GM12892 (cell line): ENCODE measurements at regions not wholly inside any gene's neighbourhood (a gene's known extent, or its start where the extent isn't known, plus 50 kb on each side); places are given as distances from the start of the nearest gene placed in this dataset.

Experiments used
- DNase-seq: peaks from one replicate; pipeline ENCODE4 v3.0.0; 2011; ENCODE audit not compliant: insufficient read length
- FAIRE-seq: peaks from 2 replicates; lab custom pipeline; 2011; peaks lifted over from hg19 to GRCh38; lab: Jason Lieb, UNC
- POLR2A ChIP-seq: IDR thresholded peaks from 2 replicates; pipeline ENCODE4 v1.6.1; 2011; ENCODE audit warnings: low read depth, low read length, control low read depth
- POLR2AphosphoS5 ChIP-seq: IDR thresholded peaks from 2 replicates; pipeline ENCODE4 v1.6.1; 2011; ENCODE audit warnings: low read depth, low read length, control low read depth
- TAF1 ChIP-seq: IDR thresholded peaks from 2 replicates; pipeline ENCODE4 v1.6.1; 2011; ENCODE audit warnings: low read depth, mild to moderate bottlenecking, control low read depth, low read length, borderline replicate concordance

DNA sequence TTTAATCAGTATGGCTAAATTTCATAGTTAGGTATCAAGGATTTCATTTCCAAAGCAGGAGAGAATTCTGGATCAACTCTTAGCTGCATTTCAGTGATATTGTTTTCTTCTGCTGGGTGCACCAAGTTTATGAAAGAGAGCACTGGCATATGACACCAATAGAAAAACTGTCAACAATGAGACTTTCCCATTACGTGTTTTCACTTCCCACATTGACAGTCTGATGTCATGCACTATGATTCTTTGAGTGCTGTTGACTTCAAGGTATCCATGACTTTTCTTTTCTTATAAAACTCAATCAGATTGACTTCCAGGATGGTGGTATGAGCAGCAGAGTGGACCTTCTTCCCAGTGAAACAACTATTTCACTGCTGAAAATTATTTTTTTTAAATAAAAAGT, 476.1 kb downstream of the EDEM1 start:
- FAIRE-seq (no peak), DNase-seq (no peak)
- TF ChIP-seq POLR2A, result no peak
- TF ChIP-seq POLR2AphosphoS5, result no peak
- TF ChIP-seq TAF1, result no peak

DNA sequence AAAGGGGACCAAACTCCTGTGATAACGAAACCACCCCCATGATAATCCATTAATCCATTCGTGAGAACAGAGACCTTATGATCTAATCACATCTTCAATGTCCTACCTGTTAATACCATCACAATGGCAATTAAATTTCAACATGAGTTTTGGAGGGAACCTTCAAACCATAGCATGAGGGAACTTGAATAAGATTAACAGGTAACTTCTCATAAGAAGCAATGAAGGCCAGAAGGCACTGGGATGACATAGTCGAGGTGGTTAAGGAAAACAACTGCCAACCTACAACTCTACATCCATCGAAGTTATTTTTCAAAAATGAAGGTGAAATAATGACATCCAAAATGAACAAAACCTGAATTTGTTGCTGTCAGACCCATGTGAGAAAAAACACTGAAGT, 478.9 kb downstream of the EDEM1 start:
- TF ChIP-seq POLR2A, result no peak
- TF ChIP-seq TAF1, result no peak
- no peak for TF ChIP-seq POLR2AphosphoS5
- DNase-seq (no peak), FAIRE-seq (peak; percentile 54)

DNA sequence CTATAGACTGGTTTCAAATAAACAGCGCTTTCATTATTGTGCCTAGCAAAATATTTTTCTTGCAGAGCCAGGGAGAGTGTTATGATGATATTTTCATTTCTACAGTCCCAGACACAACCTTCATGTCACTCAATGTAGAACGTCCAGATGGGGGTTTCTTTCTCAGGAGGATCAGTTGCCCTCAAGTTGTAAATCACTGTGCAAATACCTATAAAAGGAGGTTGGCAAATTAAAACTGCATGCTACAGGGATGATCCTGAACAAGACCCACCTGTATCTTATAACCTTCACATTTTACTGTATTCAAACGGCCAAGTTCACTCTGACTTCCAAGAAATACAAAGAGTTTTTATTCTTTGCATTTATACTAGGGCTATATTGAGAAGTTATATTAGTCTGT, 486.0 kb downstream of the EDEM1 start:
- DNase-seq (no peak), FAIRE-seq (no peak)
- no peak for TF ChIP-seq TAF1

DNA sequence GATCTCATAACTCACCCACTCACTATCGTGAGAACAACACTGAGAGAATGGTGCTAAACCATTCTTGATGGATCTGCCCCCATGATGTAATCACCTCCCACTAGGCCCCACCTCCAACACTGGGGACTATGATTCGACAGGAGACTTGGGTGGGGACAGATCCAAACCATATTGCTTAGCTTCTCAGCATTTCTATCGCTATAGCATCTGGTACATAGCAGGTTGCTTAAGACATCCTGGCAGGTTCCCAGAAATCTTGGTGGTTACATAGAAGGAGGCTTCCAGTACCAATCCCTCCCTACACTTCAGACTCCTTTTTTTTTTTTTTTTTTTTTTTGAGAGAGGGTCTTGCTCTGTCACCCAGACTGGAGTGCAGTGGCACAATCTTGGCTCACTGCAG, 487.8 kb downstream of the EDEM1 start:
- TF ChIP-seq POLR2AphosphoS5 (no peak), TAF1 (no peak), POLR2A (no peak)
- DNase-seq (no peak), FAIRE-seq (peak; percentile 53)

DNA sequence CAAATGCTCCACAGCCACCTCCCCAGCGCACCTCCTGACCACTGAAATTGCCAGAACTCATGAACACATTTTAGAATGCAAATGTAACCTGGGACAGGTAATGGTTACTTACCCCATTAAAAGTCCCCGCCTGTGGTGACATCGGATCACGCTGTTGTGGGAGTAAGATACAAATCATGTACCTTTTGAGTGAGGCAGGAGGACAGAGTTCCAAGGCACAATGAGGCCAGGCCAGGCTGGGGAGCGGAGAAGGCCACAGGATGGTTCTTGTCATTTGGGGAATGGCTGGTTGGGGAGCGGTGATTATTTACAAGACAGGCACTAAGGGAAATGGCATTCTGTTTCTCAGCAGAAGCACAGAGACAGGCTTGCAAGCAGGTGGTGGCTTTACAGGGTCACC, 490.0 kb downstream of the EDEM1 start:
- FAIRE-seq (no peak), DNase-seq (no peak)
- TF ChIP-seq TAF1 (no peak), POLR2AphosphoS5 (no peak), POLR2A (no peak)

DNA sequence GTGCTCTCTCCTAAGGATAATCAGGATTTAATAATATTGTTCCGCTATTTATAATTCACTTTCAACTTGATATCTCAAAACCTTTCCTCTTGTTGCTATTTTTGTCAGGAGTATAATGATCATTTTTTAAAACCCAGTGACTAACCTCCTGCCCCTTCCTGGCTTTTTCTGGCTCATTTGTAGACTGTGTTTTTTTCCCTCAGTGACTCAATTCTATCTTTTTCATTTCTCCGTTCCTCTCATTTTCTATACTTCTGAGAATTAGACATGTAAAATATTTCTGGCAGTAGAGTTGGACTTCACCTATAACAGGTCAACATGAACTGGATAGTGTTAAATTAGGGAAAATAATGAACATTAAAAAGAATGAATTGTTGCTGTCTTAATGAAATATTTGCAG, 490.7 kb downstream of the EDEM1 start:
- TF ChIP-seq POLR2A (no peak), POLR2AphosphoS5 (no peak), TAF1 (no peak)
- DNase-seq (no peak), FAIRE-seq (peak; percentile 48)

DNA sequence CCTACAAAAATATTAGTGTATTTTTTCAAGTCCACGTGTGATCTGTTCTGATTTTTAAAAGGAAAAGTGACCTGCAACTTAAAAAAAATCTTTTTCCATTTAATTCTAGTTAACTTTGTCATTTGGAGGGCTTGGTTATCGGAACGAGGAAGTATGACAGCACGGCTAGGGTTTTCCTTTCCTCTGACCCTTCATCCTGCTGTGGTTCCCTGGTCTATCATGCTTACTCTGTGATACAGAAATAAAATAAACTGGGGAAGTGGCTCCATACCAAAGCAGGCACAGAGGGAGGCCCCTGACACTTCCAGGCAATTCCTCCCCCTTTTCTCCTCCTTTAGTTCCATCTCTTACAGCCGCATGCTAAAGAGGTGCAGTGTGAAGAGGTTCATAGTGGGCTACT, 491.3 kb downstream of the EDEM1 start:
- FAIRE-seq, result no peak
- no peak for DNase-seq
- TF ChIP-seq POLR2A, result no peak
- no peak for TF ChIP-seq TAF1
- no peak for TF ChIP-seq POLR2AphosphoS5

DNA sequence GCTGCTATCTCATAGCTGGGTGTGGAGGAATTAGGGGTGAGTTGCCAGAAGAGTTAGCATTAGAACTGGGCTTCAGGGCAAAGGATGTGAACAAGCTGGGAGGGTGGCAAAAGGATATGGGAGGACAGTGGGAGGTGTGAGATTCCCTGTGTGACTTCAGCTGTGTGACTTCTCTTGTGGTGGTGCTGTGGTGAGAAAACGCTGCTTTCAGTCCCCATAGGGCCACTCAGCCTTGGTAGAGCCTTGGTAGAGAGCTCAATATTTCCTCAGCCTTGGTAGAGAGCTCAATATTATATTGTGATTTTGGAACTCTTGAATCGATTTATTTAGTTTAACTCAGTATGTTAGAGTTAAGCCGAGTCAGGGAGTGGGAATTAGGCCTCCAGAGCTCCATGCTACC, 499.7 kb downstream of the EDEM1 start:
- no peak for FAIRE-seq
- DNase-seq, result no peak
- TF ChIP-seq TAF1 (no peak), POLR2AphosphoS5 (no peak), POLR2A (no peak)

DNA sequence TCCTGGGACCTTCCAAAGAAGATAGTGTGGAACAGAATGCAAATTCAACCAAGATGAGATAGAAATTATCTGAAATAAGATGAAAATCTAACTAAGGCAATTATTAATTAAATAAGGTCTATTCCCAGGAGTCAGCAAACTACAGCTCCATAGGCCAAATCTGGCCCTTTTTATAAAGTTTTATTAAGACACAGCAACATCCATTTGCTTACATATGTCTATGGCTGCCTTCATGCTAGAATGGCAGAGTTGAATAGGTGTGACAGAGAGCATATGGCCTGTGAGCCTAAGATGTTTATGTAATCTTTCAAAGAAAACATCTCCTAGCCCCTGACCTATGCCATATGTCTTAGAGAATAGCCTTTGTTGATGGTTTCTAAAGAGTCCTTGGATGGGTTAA, 503.0 kb downstream of the EDEM1 start:
- no peak for DNase-seq
- FAIRE-seq, result no peak
- TF ChIP-seq POLR2A (no peak), POLR2AphosphoS5 (no peak), TAF1 (no peak)

DNA sequence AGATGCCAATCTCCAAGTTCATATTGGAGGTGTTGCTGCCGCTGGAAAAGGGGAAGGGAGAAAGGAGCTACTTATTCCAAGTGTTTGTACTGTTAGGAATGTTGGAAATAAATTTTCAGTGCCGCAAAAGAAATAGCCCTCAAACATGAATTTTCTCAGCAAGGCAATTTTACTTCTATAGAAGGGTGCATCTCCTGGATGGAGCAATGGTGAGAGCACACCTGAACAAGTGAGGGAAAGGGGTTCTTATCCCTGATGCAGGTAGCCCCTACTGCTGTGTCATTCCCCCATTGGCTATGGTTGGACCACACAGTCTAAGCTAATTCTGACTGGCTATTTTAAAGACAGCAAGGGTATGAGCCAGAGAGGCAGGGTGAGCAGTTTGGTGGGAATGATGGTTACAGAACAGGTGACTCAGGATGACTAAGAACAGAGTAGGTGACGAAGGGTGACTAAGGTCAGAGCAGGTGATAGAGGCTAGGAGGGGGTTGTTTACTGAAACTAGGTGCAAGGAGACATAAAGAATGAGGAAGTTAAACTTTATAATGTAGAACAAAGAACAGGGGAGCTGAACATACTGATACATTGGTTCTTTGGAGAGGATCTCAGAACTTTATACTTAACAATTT, 503.5 kb downstream of the EDEM1 start:
- DNase-seq (no peak), FAIRE-seq (no peak)
- TF ChIP-seq POLR2AphosphoS5 (no peak), TAF1 (no peak), POLR2A (no peak)

DNA sequence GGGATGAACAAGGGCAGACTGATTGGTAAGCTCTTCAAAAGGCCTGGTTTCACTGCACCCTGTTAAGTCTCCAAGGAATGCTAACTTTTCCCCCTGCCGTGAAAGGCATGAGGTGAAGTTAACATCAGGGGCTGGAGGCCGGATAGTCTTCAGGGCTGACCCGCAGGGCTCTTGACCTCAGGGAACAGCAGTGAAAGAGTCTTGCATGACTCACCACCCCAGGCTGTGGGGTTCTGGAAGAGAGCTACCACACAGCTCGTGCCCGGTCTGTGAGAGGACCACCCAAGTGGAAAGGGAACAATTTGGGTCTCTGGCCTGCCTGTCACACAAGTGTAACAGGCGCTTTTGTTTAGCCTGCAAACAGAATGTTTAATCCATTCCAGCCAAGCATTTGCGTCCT, 504.9 kb downstream of the EDEM1 start:
- FAIRE-seq (no peak), DNase-seq (no peak)
- TF ChIP-seq POLR2A, result no peak
- no peak for TF ChIP-seq TAF1
- TF ChIP-seq POLR2AphosphoS5, result no peak

DNA sequence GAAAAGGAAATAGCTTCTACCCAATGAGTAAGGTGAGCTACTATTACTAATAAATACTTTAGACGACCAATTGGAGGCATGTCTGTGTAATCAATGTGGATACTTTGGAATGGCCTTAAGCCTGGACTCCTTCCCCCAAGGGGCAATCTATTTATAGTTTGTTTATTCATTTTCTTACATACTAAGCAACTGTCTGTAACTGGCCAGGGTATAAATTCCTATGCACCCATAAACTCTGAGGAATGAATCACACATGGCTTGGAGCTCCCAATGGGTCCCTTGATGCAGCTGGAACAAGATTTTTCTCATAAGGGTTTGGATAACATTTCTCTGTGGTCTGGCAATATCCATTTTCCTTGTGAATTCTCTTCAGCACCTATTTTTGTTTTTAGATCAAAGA, 506.8 kb downstream of the EDEM1 start:
- FAIRE-seq, result no peak
- DNase-seq, result no peak
- no peak for TF ChIP-seq TAF1
- no peak for TF ChIP-seq POLR2AphosphoS5
- no peak for TF ChIP-seq POLR2A
